Keratinocyte (primary cell): ENCODE measurements at regions not wholly inside any gene's neighbourhood (a gene's known extent, or its start where the extent isn't known, plus 50 kb on each side); places are given as distances from the start of the nearest gene placed in this dataset.
A peak's percentile ranks its signal among the peaks of the same experiment; 100 is the strongest.

Source experiments
- DNase-seq: peaks from one replicate; pipeline ENCODE4 v3.0.0-alpha.2; 2011; ENCODE audit warnings: low read depth, missing footprints, low spot score
- FAIRE-seq: peaks from 2 replicates; lab custom pipeline; 2011; peaks lifted over from hg19 to GRCh38; lab: Jason Lieb, UNC
- H2AFZ ChIP-seq: 2 replicates; pipeline ENCODE4 v1.6.0; 2012; ENCODE audit warnings: low read length, control low read depth, inconsistent platforms; ENCODE audit not compliant: control insufficient read depth
- H3K27ac ChIP-seq: 2 replicates; pipeline ENCODE4 v1.5.1; 2011; ENCODE audit warnings: low read length; ENCODE audit not compliant: control insufficient read depth, insufficient read depth
- H3K27me3 ChIP-seq: 3 replicates; pipeline ENCODE4 v1.6.0; 2011; ENCODE audit warnings: low read length; ENCODE audit not compliant: control insufficient read depth, insufficient read depth; ENCODE audit errors: extremely low read depth
- H3K36me3 ChIP-seq, 2 experiments: 2 replicates in 1 of 2; 3 replicates in 1 of 2; pipeline ENCODE4 v1.5.1; 2011; ENCODE audit warnings: low read length in 2 of 2, mild to moderate bottlenecking in 1 of 2; ENCODE audit not compliant: control insufficient read depth in 2 of 2, insufficient read depth in 2 of 2; ENCODE audit errors: extremely low read depth in 1 of 2
- H3K4me1 ChIP-seq: 3 replicates; pipeline ENCODE4 v1.5.1; 2011; ENCODE audit warnings: low read length; ENCODE audit not compliant: control insufficient read depth, insufficient read depth; ENCODE audit errors: extremely low read depth
- H3K4me2 ChIP-seq: 3 replicates; pipeline ENCODE4 v1.6.0; 2011; ENCODE audit warnings: low read depth, low read length; ENCODE audit not compliant: control insufficient read depth, insufficient read depth; ENCODE audit errors: extremely low read depth
- H3K4me3 ChIP-seq, 3 experiments: fragments of 200-600 bp in 1 of 3; sonication (generic) in 1 of 3; 2 replicates in 2 of 3; 3 replicates in 1 of 3; pipeline ENCODE4 v1.5.1; 2011 to 2016; ENCODE audit warnings: low read length in 3 of 3, mild to moderate bottlenecking in 3 of 3, control low read depth in 2 of 3, inconsistent platforms in 1 of 3, low read depth in 1 of 3, mixed read lengths in 1 of 3, mixed run types in 1 of 3, moderate library complexity in 1 of 3; ENCODE audit not compliant: control insufficient read depth in 2 of 3, insufficient read depth in 2 of 3; ENCODE audit errors: extremely low read depth in 1 of 3
- H3K79me2 ChIP-seq: 2 replicates; pipeline ENCODE4 v1.6.0; 2012; ENCODE audit warnings: low read length; ENCODE audit not compliant: control insufficient read depth, insufficient read depth
- H3K9ac ChIP-seq: 3 replicates; pipeline ENCODE4 v1.6.0; 2011; ENCODE audit warnings: low read length; ENCODE audit not compliant: control insufficient read depth, insufficient read depth; ENCODE audit errors: extremely low read depth
- H3K9me1 ChIP-seq: 3 replicates; pipeline ENCODE4 v1.6.0; 2011; ENCODE audit warnings: low read length; ENCODE audit not compliant: control insufficient read depth, insufficient read depth; ENCODE audit errors: extremely low read depth
- H3K9me3 ChIP-seq: 2 replicates; pipeline ENCODE4 v1.5.1; 2012; ENCODE audit warnings: low read depth, low read length; ENCODE audit not compliant: control insufficient read depth
- H4K20me1 ChIP-seq: 3 replicates; pipeline ENCODE4 v1.6.0; 2011; ENCODE audit warnings: low read length; ENCODE audit not compliant: control insufficient read depth, insufficient read depth; ENCODE audit errors: extremely low read depth
- CTCF ChIP-seq, 3 experiments: IDR thresholded peaks in 1 of 3; conservative IDR thresholded peaks in 1 of 3; optimal IDR thresholded peaks in 1 of 3; 2 replicates in 2 of 3; 3 replicates in 1 of 3; pipeline versions ENCODE3 to v1.5.1; 2011; ENCODE audit warnings: low read length in 3 of 3, mild to moderate bottlenecking in 3 of 3, moderate library complexity in 2 of 3, control low read depth in 1 of 3, inconsistent platforms in 1 of 3; ENCODE audit not compliant: insufficient read depth in 2 of 3; ENCODE audit errors: extremely low read depth in 1 of 3
- EZH2 ChIP-seq: IDR thresholded peaks from one replicate; pipeline ENCODE4 v1.6.1; 2012; ENCODE audit warnings: inconsistent platforms, mild to moderate bottlenecking, low read length, moderate library complexity
- dilution Hi-C: fragments of 300-500 bp; cut with MboI; formaldehyde crosslinking; loops from one replicate; pipeline ENCODE4 v1.7.0; 2020; ENCODE audit warnings: low sequenced_read_pairs; ENCODE audit not compliant: extremely low pct_ligation_motif_present

- TF ChIP-seq EZH2 = no peak
- no peak for TF ChIP-seq CTCF (optimal IDR thresholded peaks at IDR 0.05 in 1 of 3, IDR thresholded peaks at IDR 0.05 in 1 of 3, conservative IDR thresholded peaks at IDR 0.05 in 1 of 3; ENCODE audit: extremely low read depth in 1 of 3, insufficient read depth in 2 of 3, low read length in 3 of 3)
- FAIRE-seq = no peak
- dilution Hi-C loops = no loop called here
These were observed 108.4 kb upstream of the MGAT5 start for GRCh38 chr2:134145519-134145918.

GRCh38 chr2:134146161-134146560, 107.7 kb upstream of the MGAT5 start:
- Histone ChIP-seq H3K36me3 (peaks cover 0 to 3% of the 10 kb centered on the region in 2 experiments), H3K4me2 (peak overlapping the region; percentile 74), H3K9me1 (no peaks in the 10 kb centered on the region), H4K20me1 (no peaks in the 10 kb centered on the region), H3K4me3 (no peak overlapping the region), H3K27me3 (no peaks in the 10 kb centered on the region), H3K9me3 (no peaks in the 10 kb centered on the region), H3K27ac (peak overlapping the region; percentile 59), H3K4me1 (peaks cover 69% of the 10 kb centered on the region), H3K9ac (peak overlapping the region; percentile 11), H2AFZ (no peak overlapping the region), H3K79me2 (peaks cover 46% of the 10 kb centered on the region)
- DNase-seq = no peak
- no peak for FAIRE-seq
- dilution Hi-C loops = no loop called here
- no peak for TF ChIP-seq CTCF (optimal IDR thresholded peaks at IDR 0.05 in 1 of 3, IDR thresholded peaks at IDR 0.05 in 1 of 3, conservative IDR thresholded peaks at IDR 0.05 in 1 of 3; ENCODE audit: extremely low read depth in 1 of 3, insufficient read depth in 2 of 3, low read length in 3 of 3)
- no peak for TF ChIP-seq EZH2

More at GRCh38 chr2:134145519-134145918, 108.4 kb upstream of the MGAT5 start:
- DNase-seq = no peak
- no peaks in the 10 kb centered on the region for H3K9me3 ChIP-seq
- peak overlapping the region; percentile 13 for H3K27ac ChIP-seq
- peaks cover 4% of the 10 kb centered on the region for H3K9me1 ChIP-seq
- peaks cover 75% of the 10 kb centered on the region for H3K4me1 ChIP-seq
- no peak overlapping the region for H3K4me2 ChIP-seq
- H3K36me3 ChIP-seq = peaks cover 0 to 3% of the 10 kb centered on the region in 2 experiments
- H3K79me2 ChIP-seq = peaks cover 47% of the 10 kb centered on the region
- H3K4me3 ChIP-seq = no peak overlapping the region
- H3K9ac ChIP-seq = no peak overlapping the region
- H4K20me1 ChIP-seq = no peaks in the 10 kb centered on the region
- no peaks in the 10 kb centered on the region for H3K27me3 ChIP-seq
- H2AFZ ChIP-seq = no peak overlapping the region
